ENCODE measurements at regions not wholly inside any gene's neighbourhood (a gene's known extent, or its start where the extent isn't known, plus 50 kb on each side); places are given as distances from the start of the nearest gene placed in this dataset.

- intact Hi-C loops (cut with micrococcal nuclease; ENCODE audit: unreplicated experiment): no loop called here
- no peak for TF ChIP-seq EZH2phosphoT487 (IDR thresholded peaks at IDR 0.05; ENCODE audit: borderline replicate concordance, low read depth, low read length)
- no peak for TF ChIP-seq CTCF (conservative IDR thresholded peaks at IDR 0.05; ENCODE audit: low read length)
- CTCF ChIA-PET (ENCODE audit: unreplicated experiment): no interaction called here
Measured at GRCh38 chr18:6484659-6485058, 69.9 kb upstream of the L3MBTL4 start.

GRCh38 chr18:6486313-6486712 is 71.6 kb upstream of the L3MBTL4 start:
- Histone ChIP-seq H3K9me3 (ENCODE audit: low read length) (no peaks in the 10 kb centered on the region), H3K4me2 (ENCODE audit: low read length) (no peak overlapping the region), H3K4me3 (ENCODE audit: low read depth, low read length, poor library complexity, severe bottlenecking) (no peak overlapping the region), H3K36me3 (ENCODE audit: insufficient read depth, low read length) (no peaks in the 10 kb centered on the region), H3K4me1 (ENCODE audit: insufficient read depth, low read length, poor library complexity, severe bottlenecking) (no peaks in the 10 kb centered on the region), H3K79me2 (ENCODE audit: insufficient read depth, low read depth, low read length) (no peaks in the 10 kb centered on the region), H3K9me2 (ENCODE audit: insufficient read depth, low read length) (no peaks in the 10 kb centered on the region), H3K27ac (ENCODE audit: low read depth, low read length, poor library complexity, severe bottlenecking) (no peak overlapping the region), H4K20me1 (ENCODE audit: insufficient read depth, low read length) (no peaks in the 10 kb centered on the region), H2AFZ (ENCODE audit: low read length) (no peak overlapping the region)
- BruUV-seq (replicated peaks): no TSS peak
- intact Hi-C loops (cut with micrococcal nuclease; ENCODE audit: unreplicated experiment): no loop called here
- no peak for DNase-seq (ENCODE audit: low spot score)
- ChIA-PET POLR2A (no interaction called here), CTCF (ENCODE audit: unreplicated experiment) (no interaction called here)
- TF ChIP-seq CTCF (conservative IDR thresholded peaks at IDR 0.05; ENCODE audit: low read length) (no peak), EZH2phosphoT487 (IDR thresholded peaks at IDR 0.05; ENCODE audit: borderline replicate concordance, low read depth, low read length) (no peak)

More at GRCh38 chr18:6484659-6485058, 69.9 kb upstream of the L3MBTL4 start:
- H3K4me2 ChIP-seq (ENCODE audit: low read length): no peak overlapping the region
- H3K9me3 ChIP-seq (ENCODE audit: low read length): no peaks in the 10 kb centered on the region
- no peak overlapping the region for H2AFZ ChIP-seq (ENCODE audit: low read length)
- no peak overlapping the region for H3K27ac ChIP-seq (ENCODE audit: low read depth, low read length, poor library complexity, severe bottlenecking)
- no peaks in the 10 kb centered on the region for H3K9me2 ChIP-seq (ENCODE audit: insufficient read depth, low read length)
- POLR2A ChIA-PET: no interaction called here
- H3K4me1 ChIP-seq (ENCODE audit: insufficient read depth, low read length, poor library complexity, severe bottlenecking): no peaks in the 10 kb centered on the region
- BruUV-seq (replicated peaks): no TSS peak
- no peaks in the 10 kb centered on the region for H4K20me1 ChIP-seq (ENCODE audit: insufficient read depth, low read length)
- H3K36me3 ChIP-seq (ENCODE audit: insufficient read depth, low read length): no peaks in the 10 kb centered on the region
- no peak for DNase-seq (ENCODE audit: low spot score)
- H3K79me2 ChIP-seq (ENCODE audit: insufficient read depth, low read depth, low read length): no peaks in the 10 kb centered on the region
- no peak overlapping the region for H3K4me3 ChIP-seq (ENCODE audit: low read depth, low read length, poor library complexity, severe bottlenecking)

- Histone ChIP-seq H3K9me2 (ENCODE audit: insufficient read depth, low read length) (no peaks in the 10 kb centered on the region), H3K79me2 (ENCODE audit: insufficient read depth, low read depth, low read length) (no peaks in the 10 kb centered on the region), H3K27ac (ENCODE audit: low read depth, low read length, poor library complexity, severe bottlenecking) (no peak overlapping the region), H4K20me1 (ENCODE audit: insufficient read depth, low read length) (no peaks in the 10 kb centered on the region), H3K4me1 (ENCODE audit: insufficient read depth, low read length, poor library complexity, severe bottlenecking) (no peaks in the 10 kb centered on the region), H3K36me3 (ENCODE audit: insufficient read depth, low read length) (no peaks in the 10 kb centered on the region), H3K9me3 (ENCODE audit: low read length) (no peaks in the 10 kb centered on the region), H2AFZ (ENCODE audit: low read length) (no peak overlapping the region), H3K4me3 (ENCODE audit: low read depth, low read length, poor library complexity, severe bottlenecking) (no peak overlapping the region), H3K4me2 (ENCODE audit: low read length) (no peak overlapping the region)
- DNase-seq (ENCODE audit: low spot score): no peak
- TF ChIP-seq CTCF (conservative IDR thresholded peaks at IDR 0.05; ENCODE audit: low read length) (no peak), EZH2phosphoT487 (IDR thresholded peaks at IDR 0.05; ENCODE audit: borderline replicate concordance, low read depth, low read length) (no peak)
- ChIA-PET CTCF (ENCODE audit: unreplicated experiment) (no interaction called here), POLR2A (no interaction called here)
- no TSS peak for BruUV-seq (replicated peaks)
- intact Hi-C loops (cut with micrococcal nuclease; ENCODE audit: unreplicated experiment): no loop called here
Measured at GRCh38 chr18:6486764-6487426, 72.2 kb upstream of the L3MBTL4 start.
